H1 (cell line): ENCODE measurements at regions not wholly inside any gene's neighbourhood (a gene's known extent, or its start where the extent isn't known, plus 50 kb on each side); places are given as distances from the start of the nearest gene placed in this dataset.

Experiments used
- CTCF ChIA-PET: fragments of 300-600 bp; sonication (Branson Sonifier 250); formaldehyde crosslinking; loops from one replicate; lab custom pipeline; 2021; ENCODE audit not compliant: partially characterized antibody; lab: Charles Lee
- POLR2A ChIA-PET: fragments of 300-600 bp; sonication (Branson Sonifier 250); formaldehyde crosslinking; loops from one replicate; lab custom pipeline; 2021; ENCODE audit warnings: inconsistent platforms; ENCODE audit not compliant: partially characterized antibody; lab: Charles Lee
- DNase-seq, 2 experiments: peaks; one replicate each; pipeline versions ENCODE4 v3.0.0 to v3.0.0-alpha.2; 2010 to 2022; ENCODE audit warnings: low spot score in 2 of 2, low read depth in 1 of 2, mixed read lengths in 1 of 2
- FAIRE-seq: peaks from 2 replicates; lab custom pipeline; 2011; peaks lifted over from hg19 to GRCh38; lab: Jason Lieb, UNC
- H2AFZ ChIP-seq: 2 replicates; pipeline ENCODE4 v1.8.1; 2012; ENCODE audit warnings: low read length, inconsistent platforms
- H2AK5ac ChIP-seq: 2 replicates; pipeline ENCODE4 v1.6.1; 2013; ENCODE audit warnings: low read depth, low read length
- H2BK120ac ChIP-seq: replicated peaks from 2 replicates; pipeline ENCODE3; 2013; ENCODE audit warnings: low read depth, low read length, inconsistent platforms
- H2BK12ac ChIP-seq: 2 replicates; pipeline ENCODE4 v1.6.1; 2013; ENCODE audit warnings: low read depth, low read length
- H2BK15ac ChIP-seq: 2 replicates; pipeline ENCODE4 v1.6.1; 2013; ENCODE audit warnings: low read length
- H2BK20ac ChIP-seq: 2 replicates; pipeline ENCODE4 v1.6.1; 2013; ENCODE audit warnings: low read length
- H2BK5ac ChIP-seq: 2 replicates; pipeline ENCODE4 v1.6.1; 2013; ENCODE audit warnings: low read depth, low read length
- H3K14ac ChIP-seq: 2 replicates; pipeline ENCODE4 v1.6.1; 2013; ENCODE audit warnings: inconsistent platforms; ENCODE audit not compliant: insufficient read length
- H3K18ac ChIP-seq: 2 replicates; pipeline ENCODE4 v1.6.1; 2013; ENCODE audit warnings: low read length; ENCODE audit errors: extremely low read depth
- H3K23ac ChIP-seq: 2 replicates; pipeline ENCODE4 v1.6.1; 2013; ENCODE audit warnings: inconsistent platforms; ENCODE audit not compliant: insufficient read length
- H3K23me2 ChIP-seq: 2 replicates; pipeline ENCODE4 v1.6.1; 2013; ENCODE audit warnings: low read depth, low read length
- H3K27ac ChIP-seq: 2 replicates; pipeline ENCODE4 v1.6.1; 2011; ENCODE audit warnings: low read depth, low read length, inconsistent platforms
- H3K27me3 ChIP-seq, 4 experiments: replicated peaks in 1 of 4; 1 replicate in 1 of 4; 2 replicates in 3 of 4; pipeline versions ENCODE4 v1.6.1 to v1.8.1; 2011 to 2013; ENCODE audit warnings: low read length in 3 of 4, mild to moderate bottlenecking in 3 of 4, inconsistent platforms in 2 of 4, mixed read lengths in 2 of 4, moderate library complexity in 1 of 4; ENCODE audit not compliant: control insufficient read depth in 3 of 4, insufficient read depth in 3 of 4; ENCODE audit errors: extremely low read depth in 1 of 4
- H3K36me3 ChIP-seq, 4 experiments: 2 replicates each; pipeline versions ENCODE4 v1.6.1 to v1.8.1; 2011 to 2013; ENCODE audit warnings: mild to moderate bottlenecking in 4 of 4, low read length in 3 of 4, moderate library complexity in 2 of 4, control low read depth in 1 of 4, inconsistent platforms in 1 of 4; ENCODE audit not compliant: insufficient read depth in 4 of 4, control insufficient read depth in 2 of 4
- H3K4ac ChIP-seq: replicated peaks from 2 replicates; pipeline ENCODE3; 2013; ENCODE audit warnings: low read length, low read depth, mixed read lengths, inconsistent platforms; ENCODE audit not compliant: insufficient read length
- H3K4me1 ChIP-seq, 4 experiments: replicated peaks in 1 of 4; 1 replicate in 1 of 4; 2 replicates in 3 of 4; pipeline versions ENCODE4 v1.6.1 to v1.8.1; 2011 to 2013; ENCODE audit warnings: low read length in 3 of 4, inconsistent platforms in 2 of 4, mixed read lengths in 1 of 4; ENCODE audit not compliant: insufficient read depth in 4 of 4, control insufficient read depth in 3 of 4
- H3K4me2 ChIP-seq, 2 experiments: 2 replicates each; pipeline versions ENCODE4 v1.6.1 to v1.8.1; 2011 to 2013; ENCODE audit warnings: low read depth in 2 of 2, low read length in 2 of 2, control low read depth in 1 of 2, inconsistent platforms in 1 of 2, mild to moderate bottlenecking in 1 of 2; ENCODE audit not compliant: insufficient read depth in 1 of 2
- H3K4me3 ChIP-seq, 4 experiments: fragments of 200-600, 300-600 bp in 1 of 4; sonication (generic), shearing (Covaris generic), sonication (Bioruptor Twin) in 1 of 4; 2 replicates each; pipeline versions ENCODE4 v1.5.1 to v1.8.1; 2011 to 2016; ENCODE audit warnings: low read length in 4 of 4, low read depth in 3 of 4, control low read depth in 2 of 4, inconsistent platforms in 2 of 4, mild to moderate bottlenecking in 2 of 4, mixed read lengths in 1 of 4, moderate library complexity in 1 of 4; ENCODE audit not compliant: insufficient read depth in 2 of 4; ENCODE audit errors: extremely low read depth in 1 of 4
- H3K56ac ChIP-seq: replicated peaks from 2 replicates; pipeline ENCODE3; 2013; ENCODE audit warnings: low read depth, mild to moderate bottlenecking, mixed read lengths, low read length, inconsistent platforms; ENCODE audit not compliant: insufficient read length
- H3K79me1 ChIP-seq: 2 replicates; pipeline ENCODE4 v1.6.1; 2013; ENCODE audit warnings: low read depth, low read length, control low read depth
- H3K79me2 ChIP-seq, 2 experiments: 2 replicates each; pipeline versions ENCODE4 v1.6.1 to v1.8.1; 2012 to 2013; ENCODE audit warnings: low read length in 2 of 2, mild to moderate bottlenecking in 2 of 2, inconsistent platforms in 1 of 2; ENCODE audit not compliant: insufficient read depth in 2 of 2, control insufficient read depth in 1 of 2
- H3K9ac ChIP-seq, 4 experiments: replicated peaks in 1 of 4; 1 replicate in 1 of 4; 2 replicates in 3 of 4; pipeline versions ENCODE4 v1.6.1 to v1.8.1; 2011 to 2013; ENCODE audit warnings: low read depth in 3 of 4, low read length in 3 of 4, control low read depth in 2 of 4, mild to moderate bottlenecking in 2 of 4, moderate library complexity in 2 of 4, inconsistent platforms in 1 of 4; ENCODE audit errors: extremely low read depth in 1 of 4
- H3K9me3 ChIP-seq, 2 experiments: 2 replicates each; pipeline versions ENCODE4 v1.6.1 to v1.8.1; 2012 to 2013; ENCODE audit warnings: mild to moderate bottlenecking in 2 of 2, moderate library complexity in 2 of 2, control low read depth in 1 of 2, inconsistent platforms in 1 of 2, low read depth in 1 of 2, low read length in 1 of 2, mixed read lengths in 1 of 2; ENCODE audit not compliant: insufficient read depth in 2 of 2
- H4K20me1 ChIP-seq, 2 experiments: replicated peaks in 1 of 2; 2 replicates each; pipeline versions ENCODE3 to v1.8.1; 2011 to 2013; ENCODE audit warnings: inconsistent platforms in 2 of 2, low read length in 2 of 2, mild to moderate bottlenecking in 1 of 2; ENCODE audit not compliant: insufficient read depth in 2 of 2, control insufficient read depth in 1 of 2
- H4K5ac ChIP-seq: 2 replicates; pipeline ENCODE4 v1.6.1; 2013; ENCODE audit warnings: low read length, low read depth, mixed read lengths, inconsistent platforms; ENCODE audit not compliant: insufficient read length
- H4K8ac ChIP-seq: 2 replicates; pipeline ENCODE4 v1.8.0; 2013; ENCODE audit warnings: mild to moderate bottlenecking, moderate library complexity, low read length, inconsistent platforms; ENCODE audit not compliant: insufficient read depth; ENCODE audit errors: extremely low read depth
- H4K91ac ChIP-seq: replicated peaks from 2 replicates; pipeline ENCODE3; 2013; ENCODE audit warnings: low read length, mixed read lengths, inconsistent platforms; ENCODE audit not compliant: insufficient read length
- BACH1 ChIP-seq: IDR thresholded peaks from 2 replicates; pipeline ENCODE4 v1.6.1; 2012; ENCODE audit warnings: low read length, improper control_type of control experiment
- HDAC2 ChIP-seq, 2 experiments: fragments of 300-600 bp in 1 of 2; sonication (generic) in 1 of 2; IDR thresholded peaks; 2 replicates each; pipeline ENCODE4 v1.6.1; 2011 to 2012; ENCODE audit warnings: low read depth in 2 of 2, low read length in 2 of 2, mild to moderate bottlenecking in 2 of 2, moderate library complexity in 2 of 2, borderline replicate concordance in 1 of 2, inconsistent platforms in 1 of 2
- KDM5A ChIP-seq: fragments of 200-600 bp; IDR thresholded peaks from 2 replicates; pipeline ENCODE4 v1.7.1; 2012; ENCODE audit warnings: mild to moderate bottlenecking, low read length, inconsistent platforms, mixed read lengths
- POU5F1 ChIP-seq: IDR thresholded peaks from 2 replicates; pipeline ENCODE4 v1.6.1; 2011; ENCODE audit warnings: low read depth, mild to moderate bottlenecking, low read length, moderate library complexity
- RXRA ChIP-seq: IDR thresholded peaks from 2 replicates; pipeline ENCODE4 v1.6.1; 2011; ENCODE audit warnings: low read depth, mild to moderate bottlenecking, low read length, moderate library complexity; ENCODE audit not compliant: insufficient read depth
- SIX5 ChIP-seq: IDR thresholded peaks from 2 replicates; pipeline ENCODE4 v1.6.1; 2011; ENCODE audit warnings: mild to moderate bottlenecking, low read depth, low read length
- YY1 ChIP-seq: IDR thresholded peaks from 2 replicates; pipeline ENCODE4 v1.6.1; 2011; ENCODE audit warnings: low read depth, mild to moderate bottlenecking, low read length
- WGBS, 2 experiments: shearing (Covaris generic) in 1 of 2; methylation state at CpG; one replicate each; pipeline versions ENCODE4 v1.1.6 to v1.1.7; 2013 to 2015; ENCODE audit warnings: low lambda C conversion rate in 2 of 2, mixed read lengths in 2 of 2, inconsistent platforms in 1 of 2, low coverage in 1 of 2, missing lambda C conversion rate in 1 of 2; ENCODE audit not compliant: insufficient replicate concordance in 2 of 2, insufficient coverage in 1 of 2, insufficient read length in 1 of 2; ENCODE audit errors: extremely low coverage in 1 of 2, missing lambda C conversion rate in 1 of 2; 5-methylcytosine and 5-hydroxymethylcytosine counted together

DNA sequence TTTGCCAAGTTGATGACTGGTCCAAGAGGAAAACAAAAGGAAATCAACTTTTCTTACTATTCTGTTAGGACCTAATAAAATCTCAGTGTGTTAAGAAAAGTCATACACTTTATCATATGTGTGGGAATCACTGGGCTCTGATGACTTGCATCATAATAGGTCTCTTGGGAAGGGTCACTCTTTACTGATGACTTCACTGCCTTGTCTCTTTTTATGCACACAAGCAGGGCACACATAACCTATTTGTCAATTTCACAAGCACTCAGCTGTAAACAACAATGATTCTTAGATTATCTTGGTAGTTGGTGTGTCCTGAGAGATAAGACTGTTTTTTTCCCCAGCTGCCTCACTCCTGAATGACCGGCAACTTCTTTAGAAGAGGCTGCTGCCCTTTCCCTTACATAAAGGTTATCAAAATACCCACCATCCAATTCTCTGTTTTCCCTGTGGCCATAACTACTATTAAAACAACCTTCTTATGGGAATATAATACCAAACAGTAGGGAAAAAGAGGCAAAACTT, 50.9 kb upstream of the INSM2 start:
- Histone ChIP-seq H2AK5ac (no peak overlapping the region), H2BK15ac (no peak overlapping the region), H3K56ac (no peak overlapping the region), H3K4me1 (no peaks in the 10 kb centered on the region), H3K27me3 (no peaks in the 10 kb centered on the region), H3K4me3 (no peak overlapping the region), H3K27ac (no peak overlapping the region), H3K36me3 (no peaks in the 10 kb centered on the region), H2BK5ac (no peak overlapping the region), H3K14ac (no peak overlapping the region), H4K5ac (no peak overlapping the region), H3K9ac (no peak overlapping the region), H3K79me1 (no peaks in the 10 kb centered on the region), H3K18ac (no peak overlapping the region), H4K8ac (no peak overlapping the region), H3K23me2 (no peaks in the 10 kb centered on the region), H3K79me2 (no peaks in the 10 kb centered on the region), H3K23ac (no peak overlapping the region), H4K20me1 (no peaks in the 10 kb centered on the region), H2BK120ac (no peak overlapping the region), H3K4me2 (no peak overlapping the region), H4K91ac (no peak overlapping the region), H3K9me3 (no peaks in the 10 kb centered on the region), H2BK20ac (no peak overlapping the region), H2BK12ac (no peak overlapping the region), H3K4ac (no peak overlapping the region), H2AFZ (no peak overlapping the region)
- FAIRE-seq (no peak), DNase-seq (no peak)
- TF ChIP-seq HDAC2 (IDR thresholded peaks at IDR 0.05; ENCODE audit: borderline replicate concordance in 1 of 2, low read depth in 2 of 2, low read length in 2 of 2) (no peak), YY1 (no peak), RXRA (no peak), KDM5A (no peak), POU5F1 (no peak), BACH1 (no peak), SIX5 (no peak)
- CTCF ChIA-PET, result interaction anchor here (0.6 to 0.8 kb wide), 2 partner anchors 44 to 174 kb away, joined by 3 read pairs; no protein-coding TSS in a partner anchor
- POLR2A ChIA-PET, result no interaction called here
- WGBS, 2 experiments, result 76% methylated on average over 1 of the region's 1 CpG; no CpG with 5 or more reads in 1 of the 2 experiments
